Prostate gland (tissue), 2 donors: ENCODE measurements at regions not wholly inside any gene's neighbourhood (a gene's known extent, or its start where the extent isn't known, plus 50 kb on each side); places are given as distances from the start of the nearest gene placed in this dataset.

Experiments used
- DNase-seq: peaks from one replicate; pipeline ENCODE4 v3.0.0-alpha.2; 2019; ENCODE audit warnings: low spot score
- H3K27ac ChIP-seq, 2 donors: fragments of 200-600 bp; sonication (generic); 2 replicates each; pipeline ENCODE4 v1.5.1; 2017 to 2019
- H3K27me3 ChIP-seq: fragments of 200-600 bp; sonication (generic); replicated peaks from 2 replicates; pipeline ENCODE4 v1.5.1; 2019; ENCODE audit not compliant: insufficient read depth
- H3K36me3 ChIP-seq, 2 donors: fragments of 200-600 bp; sonication (generic); 1 replicate in 1 of 2; 2 replicates in 1 of 2; pipeline versions ENCODE4 v1.5.1 to v1.8.1; 2017 to 2019
- H3K4me1 ChIP-seq: fragments of 200-600 bp; sonication (generic); replicated peaks from 2 replicates; pipeline ENCODE4 v1.5.1; 2019
- H3K4me3 ChIP-seq, 2 donors: fragments of 200-600 bp; sonication (generic); 2 replicates each; pipeline ENCODE4 v1.5.1; 2017 to 2019
- H3K9me3 ChIP-seq: fragments of 200-600 bp; sonication (generic); 2 replicates; pipeline ENCODE4 v1.5.1; 2017
- CTCF ChIP-seq, 4 experiments: fragments of 200-600 bp in 2 of 4; fragments of 450-650 bp in 2 of 4; sonication (generic) in 2 of 4; IDR thresholded peaks; 1 replicate in 3 of 4; 2 replicates in 1 of 4; pipeline ENCODE4 v1.5.1; 2016 to 2019; ENCODE audit warnings: antibody characterized with exemption in 4 of 4, mild to moderate bottlenecking in 2 of 4, moderate library complexity in 2 of 4
- POLR2A ChIP-seq: fragments of 450-650 bp; IDR thresholded peaks from one replicate; pipeline ENCODE4 v1.6.1; 2016; ENCODE audit warnings: antibody characterized with exemption, mild to moderate bottlenecking
- POLR2AphosphoS5 ChIP-seq: sonication (generic); formaldehyde crosslinking; IDR thresholded peaks from one replicate; pipeline ENCODE4 v1.6.1; 2017; ENCODE audit warnings: antibody characterized with exemption
- WGBS: methylation state at CpG from one replicate; pipeline ENCODE4 v1.1.5; 2018; 5-methylcytosine and 5-hydroxymethylcytosine counted together
- intact Hi-C: fragments of 100-400 bp; cut with DNase I; formaldehyde crosslinking; loops from one replicate; pipeline ENCODE4 v1.14.2; 2022

GRCh38 chr2:8579485-8580085 is 102.3 kb upstream of the ID2 start:
- Histone ChIP-seq H3K4me3 (no peak overlapping the region), H3K4me1 (peaks cover 8% of the 10 kb centered on the region), H3K27ac (no peak overlapping the region), H3K36me3 (no peaks in the 10 kb centered on the region), H3K9me3 (no peaks in the 10 kb centered on the region), H3K27me3 (no peaks in the 10 kb centered on the region)
- TF ChIP-seq POLR2A (no peak), POLR2AphosphoS5 (no peak), CTCF (IDR thresholded peaks at IDR 0.05) (no peak)
- WGBS: 76% methylated on average over 6 of the region's 6 CpGs
- DNase-seq: no peak
- intact Hi-C loops: no loop called here

DNA sequence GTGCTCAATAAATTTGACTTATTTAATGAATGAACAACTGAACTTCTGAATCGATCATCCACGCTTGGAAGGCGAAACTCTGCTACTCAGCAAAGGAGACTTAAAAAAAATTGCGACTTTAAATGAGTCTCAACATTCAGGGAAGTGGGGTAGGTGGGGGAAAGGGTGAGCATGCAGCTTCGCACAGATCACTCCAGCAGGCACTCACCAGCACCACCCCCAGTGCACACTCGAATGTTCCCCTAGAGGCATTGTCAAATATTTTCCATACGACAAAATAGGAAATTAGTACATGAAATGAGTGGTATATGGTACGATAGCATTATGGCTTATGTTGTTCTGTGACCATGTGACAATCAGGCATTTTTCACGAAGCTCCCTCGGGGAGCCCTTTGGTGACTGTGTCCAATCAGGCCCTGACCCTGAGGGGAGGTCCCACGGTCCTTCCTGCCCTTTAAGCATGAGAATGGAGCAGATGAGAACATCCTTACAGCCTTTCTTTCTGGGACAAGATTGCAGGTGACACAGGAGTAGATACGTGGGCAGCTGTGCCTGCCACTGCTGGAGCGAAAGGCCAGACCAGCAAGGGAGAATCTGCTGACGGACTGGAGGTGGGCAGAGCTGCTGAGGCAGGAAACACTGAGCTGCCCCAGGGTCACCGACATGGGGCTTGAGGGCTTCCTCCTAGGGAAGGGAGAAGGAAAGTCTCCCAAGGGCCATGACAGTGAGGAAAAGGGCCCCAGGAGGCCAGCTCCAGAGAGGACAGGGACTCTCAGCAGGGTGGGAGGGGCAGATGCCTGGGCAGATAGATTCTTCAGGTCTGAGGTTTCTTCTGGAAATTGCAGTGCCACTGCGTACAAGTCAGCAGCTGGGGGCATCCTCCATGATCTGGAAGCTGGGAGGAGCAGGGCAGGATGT is 101.3 kb upstream of the ID2 start:
- H3K4me3 ChIP-seq: no peak overlapping the region
- TF ChIP-seq CTCF (IDR thresholded peaks at IDR 0.05): no peak
- no peak for TF ChIP-seq POLR2AphosphoS5
- intact Hi-C loops: no loop called here
- no peak overlapping the region for H3K27ac ChIP-seq
- DNase-seq: no peak
- H3K36me3 ChIP-seq: no peaks in the 10 kb centered on the region
- H3K4me1 ChIP-seq: peaks cover 8% of the 10 kb centered on the region
- WGBS: 88% methylated on average over 16 of the region's 16 CpGs
- no peaks in the 10 kb centered on the region for H3K9me3 ChIP-seq
- H3K27me3 ChIP-seq: no peaks in the 10 kb centered on the region

DNA sequence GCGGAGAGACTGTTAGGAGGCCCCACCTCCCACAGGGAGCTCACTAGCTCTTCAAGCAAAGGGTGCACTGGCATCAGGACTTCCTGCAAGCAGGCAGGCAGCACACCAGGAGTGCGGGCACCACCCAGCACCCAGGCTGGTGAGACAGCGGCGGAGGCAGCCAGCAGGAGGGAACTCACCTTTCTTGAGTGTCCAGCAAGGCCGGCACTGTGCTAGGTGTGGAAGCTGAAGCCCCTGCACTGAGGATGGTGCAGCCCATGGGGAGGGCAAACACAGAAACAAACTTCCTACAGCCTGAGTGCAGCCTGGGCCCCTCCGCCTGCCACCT is 100.7 kb upstream of the ID2 start:
- intact Hi-C loops: no loop called here
- WGBS: 90% methylated on average over 6 of the region's 6 CpGs

GRCh38 chr2:8581601-8582041 is 100.2 kb upstream of the ID2 start:
- peaks cover 8% of the 10 kb centered on the region for H3K4me1 ChIP-seq
- no peak for TF ChIP-seq CTCF (IDR thresholded peaks at IDR 0.05)
- TF ChIP-seq POLR2A: no peak
- no peak for TF ChIP-seq POLR2AphosphoS5
- H3K36me3 ChIP-seq: no peaks in the 10 kb centered on the region
- no peak overlapping the region for H3K4me3 ChIP-seq
- no peak overlapping the region for H3K27ac ChIP-seq
- no peak for DNase-seq
- 93% methylated on average over 6 of the region's 6 CpGs for WGBS
- H3K9me3 ChIP-seq: no peaks in the 10 kb centered on the region
- no peaks in the 10 kb centered on the region for H3K27me3 ChIP-seq
- intact Hi-C loops: loop anchor here (2.0 kb wide), 1 partner anchor 95 kb away; no protein-coding TSS in a partner anchor

More for the DNA sequence above, 100.7 kb upstream of the ID2 start:
- no peak for DNase-seq
- H3K27ac ChIP-seq: no peak overlapping the region
- H3K36me3 ChIP-seq: no peaks in the 10 kb centered on the region
- peaks cover 8% of the 10 kb centered on the region for H3K4me1 ChIP-seq
- no peaks in the 10 kb centered on the region for H3K27me3 ChIP-seq
- H3K9me3 ChIP-seq: no peaks in the 10 kb centered on the region
- H3K4me3 ChIP-seq: no peak overlapping the region
- TF ChIP-seq CTCF (IDR thresholded peaks at IDR 0.05): no peak
- no peak for TF ChIP-seq POLR2A
- TF ChIP-seq POLR2AphosphoS5: no peak

DNA sequence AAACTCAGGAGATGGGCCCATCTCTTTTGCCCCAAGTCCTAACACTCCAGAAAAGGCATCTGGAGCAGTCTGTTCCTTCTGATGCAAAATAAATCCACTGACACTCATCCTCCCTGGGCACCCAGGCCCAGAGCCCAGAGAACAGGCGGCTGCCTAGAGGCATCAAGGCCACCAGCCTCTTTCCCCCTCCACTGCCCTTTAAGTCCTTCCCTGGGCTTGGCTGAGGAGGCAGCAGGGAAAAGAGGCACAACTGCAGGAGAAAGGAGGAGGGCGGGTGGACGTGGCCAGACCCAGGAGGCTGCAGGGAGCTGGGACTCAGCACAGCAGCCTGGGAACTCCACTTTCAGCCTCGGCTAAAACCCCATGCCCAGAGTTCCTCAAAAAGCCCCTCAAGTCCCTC is 99.7 kb upstream of the ID2 start:
- peaks cover 5% of the 10 kb centered on the region for H3K4me1 ChIP-seq
- no peaks in the 10 kb centered on the region for H3K36me3 ChIP-seq
- intact Hi-C loops: loop anchor here (2.0 kb wide), 1 partner anchor 95 kb away; no protein-coding TSS in a partner anchor
- H3K27ac ChIP-seq: no peak overlapping the region
- 73% methylated on average over 4 of the region's 4 CpGs for WGBS
- no peaks in the 10 kb centered on the region for H3K9me3 ChIP-seq
- no peaks in the 10 kb centered on the region for H3K27me3 ChIP-seq
- no peak for DNase-seq
- TF ChIP-seq CTCF (IDR thresholded peaks at IDR 0.05): no peak
- TF ChIP-seq POLR2AphosphoS5: no peak
- no peak for TF ChIP-seq POLR2A
- no peak overlapping the region for H3K4me3 ChIP-seq
